DOHH2 (cell line): ENCODE measurements at regions not wholly inside any gene's neighbourhood (a gene's known extent, or its start where the extent isn't known, plus 50 kb on each side); places are given as distances from the start of the nearest gene placed in this dataset.
"Not testable (repeated sequence)": the region's sequence is repeated elsewhere in the genome, so short reads cannot be mapped to it uniquely, and the experiment has no call there.

Experiments
- H3F3A ChIP-seq: fragments of 200-600 bp; sonication (generic), shearing (Covaris generic); 2 replicates; pipeline ENCODE4 v1.6.0; 2016; ENCODE audit warnings: antibody characterized with exemption, mild to moderate bottlenecking; ENCODE audit not compliant: control insufficient read depth, insufficient read depth
- H3K27ac ChIP-seq: fragments of 200-600 bp; sonication (generic); 2 replicates; pipeline ENCODE4 v1.5.1; 2014; ENCODE audit warnings: low read depth, mild to moderate bottlenecking, low read length, moderate library complexity
- H3K27me3 ChIP-seq: fragments of 200-600 bp; sonication (generic); 2 replicates; pipeline ENCODE4 v1.6.1; 2014; ENCODE audit warnings: mild to moderate bottlenecking, low read length, mixed read lengths; ENCODE audit not compliant: control insufficient read depth
- H3K36me3 ChIP-seq: fragments of 200-600 bp; sonication (generic); 2 replicates; pipeline ENCODE4 v1.6.1; 2014; ENCODE audit warnings: mild to moderate bottlenecking, low read length, moderate library complexity, mixed read lengths; ENCODE audit not compliant: control insufficient read depth
- H3K4me1 ChIP-seq: fragments of 200-600 bp; sonication (generic); 2 replicates; pipeline ENCODE4 v1.6.1; 2014; ENCODE audit warnings: mild to moderate bottlenecking, low read length, mixed read lengths; ENCODE audit not compliant: control insufficient read depth
- H3K4me2 ChIP-seq: fragments of 200-600 bp; sonication (generic); 2 replicates; pipeline ENCODE4 v1.6.0; 2014; ENCODE audit warnings: mild to moderate bottlenecking, low read length, moderate library complexity
- H3K4me3 ChIP-seq: fragments of 200-600 bp; sonication (generic); 2 replicates; pipeline ENCODE4 v1.5.1; 2014; ENCODE audit warnings: mild to moderate bottlenecking, low read length, mixed read lengths
- H3K79me2 ChIP-seq: fragments of 200-600 bp; sonication (generic); 2 replicates; pipeline ENCODE4 v1.6.1; 2014; ENCODE audit warnings: mild to moderate bottlenecking, low read length, mixed read lengths; ENCODE audit not compliant: control insufficient read depth
- H3K9me2 ChIP-seq: fragments of 200-600 bp; sonication (generic); replicated peaks from 2 replicates; pipeline ENCODE4 v1.6.1; 2014; ENCODE audit warnings: mild to moderate bottlenecking, low read length, mixed read lengths; ENCODE audit not compliant: control insufficient read depth
- H3K9me3 ChIP-seq: fragments of 200-600 bp; sonication (generic); 2 replicates; pipeline ENCODE4 v1.6.1; 2014; ENCODE audit warnings: antibody characterized with exemption, low read length, mixed read lengths; ENCODE audit not compliant: control insufficient read depth, insufficient read depth
- H4K20me1 ChIP-seq: fragments of 200-600 bp; sonication (generic); 2 replicates; pipeline ENCODE4 v1.6.0; 2014; ENCODE audit warnings: low read depth, mild to moderate bottlenecking, antibody characterized with exemption, low read length, moderate library complexity; ENCODE audit not compliant: control insufficient read depth, insufficient read depth
- EZH2phosphoT487 ChIP-seq: fragments of 200-600 bp; sonication (generic); IDR thresholded peaks from 2 replicates; pipeline ENCODE4 v1.6.1; 2017; ENCODE audit warnings: borderline replicate concordance, mild to moderate bottlenecking, antibody characterized with exemption, low read length, moderate library complexity, mixed read lengths
- TF ChIP-seq, protein P1 (sequence below): fragments of 200-600 bp; sonication (generic); IDR thresholded peaks from one replicate; pipeline ENCODE4 v1.5.1; 2014; ENCODE audit warnings: antibody characterized with exemption, mild to moderate bottlenecking, low read depth, low read length; ENCODE audit not compliant: poor library complexity, severe bottlenecking

DNA sequence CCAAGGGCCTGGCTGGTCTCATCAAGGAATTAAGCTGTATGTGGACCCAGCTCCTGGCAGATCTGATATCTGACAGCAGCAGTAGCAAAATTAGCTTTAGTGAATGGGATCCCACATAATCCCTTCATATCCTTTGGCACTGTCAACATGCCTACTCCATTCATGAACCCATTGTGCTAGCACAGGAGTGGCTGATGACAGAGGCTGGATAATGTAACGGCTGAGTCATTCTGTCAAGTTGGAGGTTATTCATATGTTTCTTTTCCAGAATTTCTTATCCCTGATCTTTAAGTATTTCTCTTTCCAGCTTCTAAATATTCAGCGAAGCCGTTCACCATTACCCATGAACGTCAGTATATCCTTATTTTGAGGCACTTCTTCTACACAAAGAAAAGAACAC is 84.3 kb downstream of the EXTL2 start:
- no peaks in the 10 kb centered on the region for H3K36me3 ChIP-seq
- no peak overlapping the region for H3K27ac ChIP-seq
- no peaks in the 10 kb centered on the region for H3F3A ChIP-seq
- no peak overlapping the region for H3K4me3 ChIP-seq
- TF ChIP-seq, protein P1, sequence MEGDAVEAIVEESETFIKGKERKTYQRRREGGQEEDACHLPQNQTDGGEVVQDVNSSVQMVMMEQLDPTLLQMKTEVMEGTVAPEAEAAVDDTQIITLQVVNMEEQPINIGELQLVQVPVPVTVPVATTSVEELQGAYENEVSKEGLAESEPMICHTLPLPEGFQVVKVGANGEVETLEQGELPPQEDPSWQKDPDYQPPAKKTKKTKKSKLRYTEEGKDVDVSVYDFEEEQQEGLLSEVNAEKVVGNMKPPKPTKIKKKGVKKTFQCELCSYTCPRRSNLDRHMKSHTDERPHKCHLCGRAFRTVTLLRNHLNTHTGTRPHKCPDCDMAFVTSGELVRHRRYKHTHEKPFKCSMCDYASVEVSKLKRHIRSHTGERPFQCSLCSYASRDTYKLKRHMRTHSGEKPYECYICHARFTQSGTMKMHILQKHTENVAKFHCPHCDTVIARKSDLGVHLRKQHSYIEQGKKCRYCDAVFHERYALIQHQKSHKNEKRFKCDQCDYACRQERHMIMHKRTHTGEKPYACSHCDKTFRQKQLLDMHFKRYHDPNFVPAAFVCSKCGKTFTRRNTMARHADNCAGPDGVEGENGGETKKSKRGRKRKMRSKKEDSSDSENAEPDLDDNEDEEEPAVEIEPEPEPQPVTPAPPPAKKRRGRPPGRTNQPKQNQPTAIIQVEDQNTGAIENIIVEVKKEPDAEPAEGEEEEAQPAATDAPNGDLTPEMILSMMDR, result no peak
- TF ChIP-seq EZH2phosphoT487, result no peak
- peaks cover 3% of the 10 kb centered on the region; the same call in 1 of the 2 replicates for H3K27me3 ChIP-seq
- H3K4me2 ChIP-seq, result no peak overlapping the region
- no peaks in the 10 kb centered on the region for H3K79me2 ChIP-seq
- H3K9me2 ChIP-seq, result no peaks in the 10 kb centered on the region; the same call in 1 of the 2 replicates
- no peaks in the 10 kb centered on the region for H3K9me3 ChIP-seq
- no peaks in the 10 kb centered on the region for H4K20me1 ChIP-seq
- H3K4me1 ChIP-seq, result no peaks in the 10 kb centered on the region

DNA sequence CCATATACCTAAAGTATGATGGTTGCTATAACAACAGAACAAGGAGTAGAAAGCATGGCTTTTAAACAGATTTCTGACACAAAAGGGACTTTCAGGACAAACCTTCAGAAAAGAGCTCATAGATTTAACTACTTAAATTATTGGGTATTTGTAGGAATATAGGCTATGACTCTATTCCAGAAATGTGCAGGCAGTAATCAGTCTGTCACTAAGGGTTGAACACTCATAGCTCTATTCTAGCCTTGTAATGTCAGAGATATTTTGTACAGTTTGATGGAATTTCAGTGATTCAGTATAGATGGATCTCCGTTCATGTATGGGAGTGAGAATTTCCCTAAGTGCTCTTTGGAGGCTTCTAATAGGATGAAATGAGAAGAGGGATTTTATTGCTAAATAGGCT is 82.8 kb downstream of the EXTL2 start:
- Histone ChIP-seq H3K79me2 (no peaks in the 10 kb centered on the region), H3K4me2 (no peak overlapping the region), H3K36me3 (no peaks in the 10 kb centered on the region), H3F3A (no peaks in the 10 kb centered on the region), H3K9me2 (no peaks in the 10 kb centered on the region; the same call in 1 of the 2 replicates), H3K27me3 (peaks cover 3% of the 10 kb centered on the region; the same call in 1 of the 2 replicates), H3K4me1 (no peaks in the 10 kb centered on the region), H3K27ac (no peak overlapping the region), H3K9me3 (no peaks in the 10 kb centered on the region), H3K4me3 (no peak overlapping the region), H4K20me1 (no peaks in the 10 kb centered on the region)
- TF ChIP-seq EZH2phosphoT487, result no peak
- TF ChIP-seq, protein P1, result no peak

DNA sequence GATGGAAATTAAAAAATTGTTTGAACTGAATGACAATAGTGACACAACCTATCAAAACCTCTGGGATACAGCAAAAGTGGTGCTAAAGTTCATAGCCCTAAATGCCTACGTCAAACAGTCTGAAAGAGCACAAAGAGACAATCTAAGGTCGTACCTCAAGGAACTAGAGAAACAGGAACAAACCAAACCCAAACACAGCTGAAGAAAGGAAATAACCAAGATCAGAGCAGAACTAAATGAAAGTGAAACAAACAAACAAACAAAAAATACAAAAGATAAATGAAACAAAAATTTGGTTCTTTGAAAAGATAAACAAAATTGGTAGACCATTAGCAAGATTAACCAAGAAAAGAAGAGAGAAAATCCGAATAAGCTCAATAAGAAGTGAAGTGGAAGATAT is 79.7 kb downstream of the EXTL2 start:
- not testable (repeated sequence) for H3K79me2 ChIP-seq, H3K9me3 ChIP-seq, H3K36me3 ChIP-seq, H3K27me3 ChIP-seq, H3K4me3 ChIP-seq, H3K27ac ChIP-seq, H4K20me1 ChIP-seq, H3K4me2 ChIP-seq, H3K9me2 ChIP-seq, H3F3A ChIP-seq, H3K4me1 ChIP-seq

DNA sequence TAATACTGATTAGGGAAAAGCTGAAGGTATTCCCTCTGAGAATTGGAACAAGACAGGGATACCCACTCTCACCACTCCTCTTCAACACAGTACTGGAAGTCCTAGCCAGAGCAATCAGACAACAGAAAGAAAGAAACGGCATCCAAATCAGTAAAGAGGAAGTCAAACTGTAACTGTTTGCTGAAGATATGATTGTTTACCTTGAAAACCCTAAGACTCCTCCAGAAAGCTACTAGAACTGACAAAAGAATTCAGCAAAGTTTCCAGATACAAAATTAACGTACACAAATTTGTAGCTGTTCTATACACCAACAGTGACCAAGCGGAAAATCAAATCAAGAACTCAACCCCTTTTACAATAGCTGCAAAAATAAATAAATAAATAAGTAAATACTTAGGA is 78.6 kb downstream of the EXTL2 start:
- H3K36me3 ChIP-seq, result no peaks in the 10 kb centered on the region
- no peaks in the 10 kb centered on the region for H3K79me2 ChIP-seq
- no peaks in the 10 kb centered on the region for H3K4me1 ChIP-seq
- TF ChIP-seq, protein P1, result no peak
- no peak for TF ChIP-seq EZH2phosphoT487
- no peak overlapping the region for H3K27ac ChIP-seq
- H3K4me2 ChIP-seq, result no peak overlapping the region
- H3K9me3 ChIP-seq, result no peaks in the 10 kb centered on the region
- no peaks in the 10 kb centered on the region; the same call in 1 of the 2 replicates for H3K9me2 ChIP-seq
- peaks cover 3% of the 10 kb centered on the region; the same call in 1 of the 2 replicates for H3K27me3 ChIP-seq
- H3F3A ChIP-seq, result no peaks in the 10 kb centered on the region
- H3K4me3 ChIP-seq, result no peak overlapping the region
- H4K20me1 ChIP-seq, result no peaks in the 10 kb centered on the region
